Stimulated activated naive CD8-positive, alpha-beta T cell treated with anti-CD3 and anti-CD28 coated beads, Interleukin-15, Interleukin-2, amounts not matched to agents 100 ng/mL and 50 ng/mL, for 24 hours (primary cell): ENCODE measurements at regions not wholly inside any gene's neighbourhood (a gene's known extent, or its start where the extent isn't known, plus 50 kb on each side); places are given as distances from the start of the nearest gene placed in this dataset.
"Not testable (repeated sequence)": the region's sequence is repeated elsewhere in the genome, so short reads cannot be mapped to it uniquely, and the experiment has no call there.

Experiments used
- H3K27ac Mint-ChIP-seq: one replicate; pipeline ENCODE4 v1.8.0; 2021; ENCODE audit warnings: mild to moderate bottlenecking, mixed read lengths
- H3K27me3 Mint-ChIP-seq: one replicate; pipeline ENCODE4 v1.8.0; 2021; ENCODE audit warnings: mixed read lengths
- H3K36me3 Mint-ChIP-seq: one replicate; pipeline ENCODE4 v1.8.0; 2021; ENCODE audit warnings: low read depth, mixed read lengths
- H3K4me1 Mint-ChIP-seq: one replicate; pipeline ENCODE4 v1.8.0; 2021; ENCODE audit warnings: low read depth, mixed read lengths
- H3K4me3 Mint-ChIP-seq: one replicate; pipeline ENCODE4 v1.8.0; 2021; ENCODE audit warnings: mild to moderate bottlenecking, mixed read lengths
- H3K9me3 Mint-ChIP-seq: one replicate; pipeline ENCODE4 v1.8.0; 2021; ENCODE audit warnings: mixed read lengths

DNA sequence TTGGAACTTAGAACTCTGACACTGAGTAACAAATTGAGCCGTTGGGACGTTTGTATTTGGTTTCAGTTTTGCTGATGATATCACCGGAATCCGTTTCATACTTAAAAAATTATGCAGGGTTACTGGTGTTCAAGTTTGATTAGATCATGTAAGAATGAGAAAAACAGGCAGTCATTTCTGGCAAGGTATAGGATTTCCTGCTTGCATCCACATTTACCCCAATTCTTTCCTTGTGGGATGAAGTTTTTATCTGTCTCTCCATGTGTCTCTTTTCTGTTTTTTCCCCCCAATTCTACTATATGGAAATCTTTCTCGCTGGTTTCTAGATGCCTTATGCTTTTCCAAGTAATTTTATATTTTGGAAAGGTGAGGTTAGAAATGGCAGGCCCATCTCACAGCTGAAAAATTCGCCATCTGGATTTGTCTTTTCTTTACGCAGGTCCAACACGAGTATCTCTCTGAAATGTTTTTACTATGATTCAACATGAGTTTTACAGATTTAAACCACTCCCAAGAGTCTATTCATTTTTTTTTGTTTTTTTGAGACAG, 197.9 kb downstream of the SHOX start:
- no peaks in the 10 kb centered on the region for H3K27me3 Mint-ChIP-seq
- no peak overlapping the region for H3K27ac Mint-ChIP-seq
- peaks cover 3% of the 10 kb centered on the region for H3K9me3 Mint-ChIP-seq
- H3K4me3 Mint-ChIP-seq, result no peak overlapping the region
- no peaks in the 10 kb centered on the region for H3K36me3 Mint-ChIP-seq
- no peaks in the 10 kb centered on the region for H3K4me1 Mint-ChIP-seq

DNA sequence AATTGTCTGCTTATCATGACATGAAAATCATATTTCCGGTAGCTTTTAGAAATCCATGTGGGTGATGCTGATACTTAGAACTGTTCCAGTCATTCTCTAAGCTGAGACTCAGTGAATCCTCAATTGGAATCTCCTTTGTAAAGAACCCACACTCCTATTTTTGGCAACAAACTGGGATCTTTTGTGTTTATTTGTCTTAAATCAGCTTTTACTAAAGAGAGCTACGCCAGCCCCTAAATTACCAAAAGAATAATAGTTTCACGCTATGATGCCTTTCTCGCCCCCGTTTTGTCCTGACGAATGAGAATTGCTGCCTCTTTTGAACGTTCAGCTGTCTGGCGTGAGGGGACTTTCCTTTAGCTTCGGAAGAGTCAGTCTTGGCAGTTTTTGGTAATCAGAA, 195.9 kb downstream of the SHOX start:
- H3K4me3 Mint-ChIP-seq, result no peak overlapping the region
- no peaks in the 10 kb centered on the region for H3K4me1 Mint-ChIP-seq
- H3K27me3 Mint-ChIP-seq, result no peaks in the 10 kb centered on the region
- H3K9me3 Mint-ChIP-seq, result peaks cover 7% of the 10 kb centered on the region
- no peaks in the 10 kb centered on the region for H3K36me3 Mint-ChIP-seq
- no peak overlapping the region for H3K27ac Mint-ChIP-seq

DNA sequence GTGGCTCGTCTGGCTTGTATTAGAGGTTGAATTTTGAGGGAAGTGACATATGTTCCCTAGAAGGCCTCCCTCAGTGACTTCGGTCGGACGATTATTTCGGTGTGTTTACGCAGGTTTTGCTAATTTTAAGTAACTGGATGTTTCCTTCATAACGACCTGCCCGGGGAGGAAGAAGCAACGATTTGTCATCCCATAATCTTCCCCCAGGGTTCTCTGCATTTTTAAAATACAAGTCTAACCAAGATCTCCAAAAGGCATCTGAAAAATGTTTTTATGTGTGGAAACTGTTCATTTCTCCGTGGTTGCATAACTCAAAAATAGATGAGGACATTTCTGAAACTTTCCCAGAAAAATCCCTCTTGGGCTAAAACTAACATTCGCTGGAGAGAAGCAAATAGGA, 195.4 kb downstream of the SHOX start:
- H3K4me3 Mint-ChIP-seq, result no peak overlapping the region

DNA sequence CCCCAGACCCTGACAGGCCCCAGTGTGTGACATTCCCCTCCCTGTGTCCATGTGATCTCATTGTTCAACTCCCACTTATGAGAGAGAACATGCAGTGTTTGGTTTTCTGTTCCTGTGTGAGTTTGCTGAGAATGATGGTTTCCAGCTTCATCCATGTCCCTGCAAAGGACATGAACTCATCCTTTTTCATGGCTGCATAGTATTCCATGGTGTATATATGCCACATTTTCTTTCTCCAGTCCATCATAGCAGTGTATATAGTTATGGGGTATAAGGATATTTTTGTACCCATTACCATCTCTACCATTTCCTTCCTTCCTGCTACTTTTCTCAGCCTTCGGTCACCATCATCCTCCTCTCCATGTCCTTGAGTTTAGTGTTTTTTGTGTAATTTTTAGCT, 192.5 kb downstream of the SHOX start:
- H3K27ac Mint-ChIP-seq, H3K27me3 Mint-ChIP-seq, H3K4me1 Mint-ChIP-seq, H3K36me3 Mint-ChIP-seq, H3K9me3 Mint-ChIP-seq, H3K4me3 Mint-ChIP-seq: not testable (repeated sequence)

More for the DNA sequence above, 195.4 kb downstream of the SHOX start:
- no peaks in the 10 kb centered on the region for H3K27me3 Mint-ChIP-seq
- H3K4me1 Mint-ChIP-seq, result no peaks in the 10 kb centered on the region
- no peaks in the 10 kb centered on the region for H3K36me3 Mint-ChIP-seq
- no peak overlapping the region for H3K27ac Mint-ChIP-seq
- H3K9me3 Mint-ChIP-seq, result peaks cover 7% of the 10 kb centered on the region

DNA sequence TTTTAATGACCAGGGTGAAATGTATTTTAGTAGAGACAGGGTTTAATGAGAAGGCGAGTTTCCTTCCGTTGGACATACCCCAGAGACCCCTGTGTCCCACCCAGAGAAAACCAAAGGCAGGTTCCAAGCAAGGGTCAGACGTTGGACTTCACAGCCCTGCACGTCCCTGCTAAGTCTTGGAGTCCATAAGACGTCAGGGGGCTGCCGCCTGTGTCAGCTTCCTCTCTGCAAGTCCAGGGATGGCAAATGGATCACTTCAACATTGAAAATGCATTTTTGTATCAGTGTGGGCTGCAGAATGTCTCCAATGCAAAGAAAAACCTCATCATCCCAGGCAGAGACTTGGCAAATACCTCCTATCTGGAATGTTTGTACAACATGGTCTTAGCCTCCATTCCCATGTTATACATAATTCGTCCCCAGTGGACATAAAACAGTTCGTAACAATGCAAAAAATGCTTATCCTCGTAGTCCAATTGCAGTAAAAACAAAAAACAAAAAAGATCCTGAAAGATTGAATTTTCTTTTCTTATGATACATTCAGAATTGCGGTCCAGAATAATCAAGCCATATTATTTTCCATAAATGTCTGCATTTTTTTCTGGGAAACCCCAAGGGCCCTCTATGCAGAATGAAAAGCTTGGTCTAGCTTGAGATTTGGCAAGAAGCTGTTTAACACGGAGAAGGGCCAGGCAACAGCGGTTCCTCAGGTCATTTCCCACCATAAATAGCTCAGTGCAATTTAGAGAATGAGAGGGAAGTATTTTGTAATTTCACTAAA, 190.9 kb downstream of the SHOX start:
- H3K27me3 Mint-ChIP-seq, result no peaks in the 10 kb centered on the region
- no peaks in the 10 kb centered on the region for H3K4me1 Mint-ChIP-seq
- H3K9me3 Mint-ChIP-seq, result peaks cover 8% of the 10 kb centered on the region
- no peak overlapping the region for H3K27ac Mint-ChIP-seq
- H3K36me3 Mint-ChIP-seq, result no peaks in the 10 kb centered on the region
- no peak overlapping the region for H3K4me3 Mint-ChIP-seq

DNA sequence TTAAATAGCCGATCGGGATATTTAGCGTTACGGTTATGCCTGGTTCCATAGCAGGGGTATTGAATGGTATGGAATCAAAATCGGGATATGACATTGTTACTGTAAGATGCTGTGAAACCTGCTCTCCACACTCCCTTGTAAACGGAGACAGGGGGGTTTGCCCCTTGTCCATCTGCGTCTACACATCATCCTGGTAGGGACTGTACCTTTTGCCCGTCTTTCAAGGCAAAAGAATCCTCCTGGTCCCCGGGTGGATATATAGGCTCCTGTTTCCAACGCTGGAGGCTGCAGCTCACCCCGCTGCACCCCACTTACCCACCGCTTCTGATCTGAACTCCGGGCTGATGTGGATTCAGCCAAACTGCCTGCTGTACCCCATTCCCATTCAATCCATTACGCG, 189.1 kb downstream of the SHOX start:
- H3K4me3 Mint-ChIP-seq, result no peak overlapping the region
- no peak overlapping the region for H3K27ac Mint-ChIP-seq
- no peaks in the 10 kb centered on the region for H3K36me3 Mint-ChIP-seq
- no peaks in the 10 kb centered on the region for H3K27me3 Mint-ChIP-seq
- no peaks in the 10 kb centered on the region for H3K4me1 Mint-ChIP-seq
- peaks cover 8% of the 10 kb centered on the region for H3K9me3 Mint-ChIP-seq

DNA sequence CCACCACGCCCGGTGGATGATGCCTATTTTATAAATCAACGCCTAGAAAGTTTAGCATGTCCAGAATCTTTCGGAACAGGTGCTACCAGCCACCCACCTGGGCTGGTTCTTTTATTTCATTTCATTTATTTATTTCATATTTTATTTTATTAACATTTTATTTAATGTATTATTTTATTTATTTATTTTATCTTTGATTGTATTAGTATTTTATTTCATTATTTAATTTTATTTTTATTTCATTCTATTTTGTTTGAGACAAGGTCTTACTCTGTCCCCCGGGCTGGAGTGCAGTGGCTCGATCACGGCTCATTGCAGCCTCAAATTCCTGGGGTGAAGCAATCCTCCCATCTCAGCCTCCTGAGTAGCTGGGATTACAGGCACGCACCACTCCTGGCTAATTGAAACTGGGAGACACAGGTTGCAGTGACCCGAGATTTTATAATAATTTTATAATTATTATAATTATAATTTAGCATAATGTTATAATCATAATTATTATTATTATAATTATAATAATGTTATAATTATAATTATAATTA, 187.2 kb downstream of the SHOX start:
- no peaks in the 10 kb centered on the region for H3K36me3 Mint-ChIP-seq
- H3K27me3 Mint-ChIP-seq, result no peaks in the 10 kb centered on the region
- no peak overlapping the region for H3K27ac Mint-ChIP-seq
- H3K4me3 Mint-ChIP-seq, result no peak overlapping the region
- no peaks in the 10 kb centered on the region for H3K4me1 Mint-ChIP-seq
- H3K9me3 Mint-ChIP-seq, result peaks cover 4% of the 10 kb centered on the region

GRCh38 chrX:817147-817546, 186.6 kb downstream of the SHOX start:
- not testable (repeated sequence) for H3K9me3 Mint-ChIP-seq, H3K27me3 Mint-ChIP-seq, H3K4me1 Mint-ChIP-seq, H3K36me3 Mint-ChIP-seq, H3K27ac Mint-ChIP-seq, H3K4me3 Mint-ChIP-seq

DNA sequence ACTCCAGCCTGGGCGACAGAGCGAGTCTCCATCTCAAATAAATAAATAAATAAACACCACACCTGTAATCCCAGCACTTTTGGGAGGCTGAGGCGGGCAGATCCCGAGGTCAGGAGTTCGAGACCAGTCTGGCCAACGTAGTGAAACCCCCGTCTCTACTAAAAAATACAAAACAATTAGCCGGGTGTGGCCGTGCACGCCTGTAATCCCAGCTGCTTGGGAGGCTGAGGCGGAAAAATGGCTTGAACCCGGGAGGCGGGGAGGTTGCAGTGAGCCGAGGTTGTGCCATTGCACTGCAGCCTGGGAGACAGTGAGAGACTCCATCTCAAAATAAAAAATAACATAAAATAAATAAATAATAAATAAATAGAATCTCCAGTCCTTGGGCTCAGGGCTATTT, 185.8 kb downstream of the SHOX start:
- H3K9me3 Mint-ChIP-seq, result peaks cover 4% of the 10 kb centered on the region
- H3K36me3 Mint-ChIP-seq, result no peaks in the 10 kb centered on the region
- no peak overlapping the region for H3K4me3 Mint-ChIP-seq
- H3K27ac Mint-ChIP-seq, result no peak overlapping the region
- H3K4me1 Mint-ChIP-seq, result no peaks in the 10 kb centered on the region
- H3K27me3 Mint-ChIP-seq, result no peaks in the 10 kb centered on the region

DNA sequence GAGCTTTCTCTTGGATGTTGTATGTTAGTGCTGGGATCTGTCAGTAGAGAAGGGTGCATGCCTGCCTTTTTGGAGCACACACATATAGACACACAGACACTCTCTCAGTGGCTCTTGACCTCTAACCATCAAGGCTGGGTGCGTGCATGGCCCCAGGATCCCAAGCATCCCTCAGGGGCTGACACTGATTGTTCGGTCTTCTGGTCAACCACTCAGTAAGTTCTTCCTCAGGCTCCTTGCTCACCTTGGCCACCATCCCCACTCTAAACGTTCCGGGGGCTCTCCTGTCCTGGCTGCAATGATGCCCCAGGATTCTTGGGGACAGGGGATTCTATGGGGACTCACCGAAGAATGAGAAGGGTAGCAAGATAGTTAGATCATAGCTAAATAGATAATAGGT, 179.6 kb downstream of the SHOX start:
- Mint-ChIP-seq H3K4me1 (no peaks in the 10 kb centered on the region), H3K36me3 (no peaks in the 10 kb centered on the region), H3K27ac (no peak overlapping the region), H3K4me3 (no peak overlapping the region), H3K9me3 (no peaks in the 10 kb centered on the region), H3K27me3 (peaks cover 18% of the 10 kb centered on the region)

- no peak overlapping the region for H3K27ac Mint-ChIP-seq
Measured at GRCh38 chrX:809081-809480, 178.5 kb downstream of the SHOX start.

GRCh38 chrX:806586-806985, 176.0 kb downstream of the SHOX start:
- Mint-ChIP-seq H3K36me3 (no peaks in the 10 kb centered on the region), H3K27ac (no peak overlapping the region), H3K9me3 (no peaks in the 10 kb centered on the region), H3K4me3 (no peak overlapping the region), H3K4me1 (no peaks in the 10 kb centered on the region), H3K27me3 (peaks cover 29% of the 10 kb centered on the region)

More at GRCh38 chrX:809081-809480, 178.5 kb downstream of the SHOX start:
- Mint-ChIP-seq H3K27me3 (peaks cover 23% of the 10 kb centered on the region), H3K36me3 (no peaks in the 10 kb centered on the region), H3K9me3 (no peaks in the 10 kb centered on the region), H3K4me1 (no peaks in the 10 kb centered on the region), H3K4me3 (no peak overlapping the region)

DNA sequence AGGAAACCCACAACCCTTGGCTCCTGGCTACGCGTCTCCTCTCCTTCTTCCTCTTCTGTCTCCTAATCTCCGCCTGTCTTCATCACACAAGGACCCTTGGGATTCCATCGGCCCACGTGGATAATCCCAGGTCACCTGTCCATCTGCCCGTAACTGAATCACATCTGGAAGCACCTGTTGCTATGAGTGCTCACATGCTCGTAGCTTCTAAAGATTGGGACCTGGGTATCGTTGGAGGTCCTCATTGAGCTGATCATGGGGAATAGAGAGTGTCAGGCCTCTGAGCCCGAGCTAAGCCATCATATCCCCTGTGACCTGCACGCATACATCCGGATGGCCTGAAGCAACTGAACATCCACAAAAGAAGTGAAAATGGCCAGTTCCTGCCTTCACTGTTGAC, 175.4 kb downstream of the SHOX start:
- Mint-ChIP-seq H3K4me1 (no peaks in the 10 kb centered on the region), H3K36me3 (no peaks in the 10 kb centered on the region), H3K27ac (no peak overlapping the region), H3K27me3 (peaks cover 29% of the 10 kb centered on the region), H3K9me3 (no peaks in the 10 kb centered on the region), H3K4me3 (no peak overlapping the region)

DNA sequence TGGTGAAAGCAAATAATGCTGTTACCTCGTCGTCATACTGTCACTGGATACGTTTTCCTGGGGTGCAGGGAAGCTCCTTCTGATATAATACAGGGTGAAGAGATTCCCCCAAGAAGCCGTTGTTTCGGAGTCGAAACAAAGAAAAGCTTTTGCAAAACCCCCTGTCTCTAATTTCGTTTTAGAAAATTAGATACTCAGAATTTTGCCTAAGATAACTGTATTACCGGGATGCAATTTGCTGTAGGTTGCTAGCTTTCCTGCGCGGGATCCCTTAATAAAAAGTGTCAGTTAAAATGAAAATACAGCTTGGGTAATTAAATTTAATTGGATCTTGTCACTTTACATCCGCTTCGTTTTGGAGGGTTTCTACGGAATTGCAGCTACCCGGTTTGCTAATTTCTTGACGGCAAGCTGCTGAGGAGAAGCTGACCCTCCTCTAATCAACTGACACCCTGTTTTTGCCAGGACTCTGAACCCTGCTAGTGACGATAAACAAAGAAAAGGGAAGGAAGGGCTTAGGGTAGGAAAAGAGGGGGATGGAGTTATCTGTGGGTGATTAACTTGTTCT, 174.6 kb downstream of the SHOX start:
- Mint-ChIP-seq H3K4me1 (no peaks in the 10 kb centered on the region), H3K9me3 (peaks cover 4% of the 10 kb centered on the region), H3K36me3 (no peaks in the 10 kb centered on the region), H3K4me3 (no peak overlapping the region), H3K27ac (no peak overlapping the region), H3K27me3 (peaks cover 29% of the 10 kb centered on the region)

GRCh38 chrX:802846-803245, 172.3 kb downstream of the SHOX start:
- no peak overlapping the region for H3K4me3 Mint-ChIP-seq

More at GRCh38 chrX:802846-803245, 172.3 kb downstream of the SHOX start:
- Mint-ChIP-seq H3K9me3 (peaks cover 8% of the 10 kb centered on the region), H3K27me3 (peaks cover 25% of the 10 kb centered on the region), H3K27ac (no peak overlapping the region), H3K4me1 (no peaks in the 10 kb centered on the region), H3K36me3 (no peaks in the 10 kb centered on the region)
